Lower leg skin (tissue), 3 donors: ENCODE measurements at regions not wholly inside any gene's neighbourhood (a gene's known extent, or its start where the extent isn't known, plus 50 kb on each side); places are given as distances from the start of the nearest gene placed in this dataset.

Source experiments
- CTCF ChIP-seq, 3 donors: fragments of 450-650 bp; IDR thresholded peaks; one replicate each; pipeline ENCODE4 v1.5.1; 2016; ENCODE audit warnings: antibody characterized with exemption in 3 of 3, mild to moderate bottlenecking in 3 of 3, moderate library complexity in 2 of 3
- POLR2A ChIP-seq, 2 donors: fragments of 450-650 bp; IDR thresholded peaks; one replicate each; pipeline ENCODE4 v1.6.1; 2016 to 2017; ENCODE audit warnings: antibody characterized with exemption in 2 of 2, mild to moderate bottlenecking in 1 of 2, moderate library complexity in 1 of 2

- TF ChIP-seq CTCF (IDR thresholded peaks at IDR 0.05) (no peak), POLR2A (IDR thresholded peaks at IDR 0.05) (no peak)
These were observed 512.9 kb downstream of the MCTP2 start for GRCh38 chr15:94744080-94744793.
